Natural killer cell (primary cell): ENCODE measurements at regions not wholly inside any gene's neighbourhood (a gene's known extent, or its start where the extent isn't known, plus 50 kb on each side); places are given as distances from the start of the nearest gene placed in this dataset.

ENCODE experiments used
- ATAC-seq, 3 donors: fragments of 150-1000 bp in 2 of 3; fragments of 200-7000 bp in 1 of 3; cut with Tn5 transposase; 1 replicate in 1 of 3; 2 replicates in 2 of 3; pipeline ENCODE4 v1.10.0; 2021; ENCODE audit warnings: mild to moderate bottlenecking in 2 of 3, moderate library complexity in 2 of 3
- DNase-seq, 2 donors: peaks; one replicate each; pipeline versions ENCODE4 v3.0.0 to v3.0.0-alpha.2; 2013 to 2021; ENCODE audit warnings: mixed read lengths in 1 of 2
- H3K27ac ChIP-seq: one replicate; pipeline ENCODE4 v1.5.1; 2013; ENCODE audit warnings: mild to moderate bottlenecking, low read length
- H3K27me3 ChIP-seq: one replicate; pipeline ENCODE4 v1.6.1; 2013; ENCODE audit warnings: low read length; ENCODE audit not compliant: control insufficient read depth, insufficient read depth
- H3K36me3 ChIP-seq: one replicate; pipeline ENCODE4 v1.6.1; 2013; ENCODE audit warnings: low read length; ENCODE audit not compliant: control insufficient read depth, insufficient read depth
- H3K4me1 ChIP-seq: one replicate; pipeline ENCODE4 v1.6.1; 2013; ENCODE audit warnings: low read length; ENCODE audit not compliant: control insufficient read depth, insufficient read depth
- H3K4me3 ChIP-seq: one replicate; pipeline ENCODE4 v1.5.1; 2013; ENCODE audit warnings: low read length
- H3K9me3 ChIP-seq: one replicate; pipeline ENCODE4 v1.6.1; 2013; ENCODE audit warnings: low read length; ENCODE audit not compliant: control insufficient read depth, insufficient read depth
- H3K27ac Mint-ChIP-seq, 2 donors: one replicate each; pipeline ENCODE4 v1.8.0; 2022; ENCODE audit warnings: mild to moderate bottlenecking in 2 of 2, mixed read lengths in 2 of 2, moderate library complexity in 1 of 2
- H3K27me3 Mint-ChIP-seq, 2 donors: one replicate each; pipeline ENCODE4 v1.8.0; 2022; ENCODE audit warnings: low read depth in 2 of 2, mixed read lengths in 2 of 2
- H3K36me3 Mint-ChIP-seq: one replicate; pipeline ENCODE4 v1.8.0; 2022; ENCODE audit warnings: mixed read lengths
- H3K4me1 Mint-ChIP-seq, 2 donors: one replicate each; pipeline ENCODE4 v1.8.0; 2022; ENCODE audit warnings: mixed read lengths in 2 of 2
- H3K4me3 Mint-ChIP-seq: one replicate; pipeline ENCODE4 v1.8.0; 2022; ENCODE audit warnings: mild to moderate bottlenecking, moderate library complexity, mixed read lengths
- H3K9me3 Mint-ChIP-seq, 2 donors: one replicate each; pipeline ENCODE4 v1.8.0; 2022; ENCODE audit warnings: mixed read lengths in 2 of 2
- CTCF ChIP-seq: fragments of 200-600 bp; IDR thresholded peaks from one replicate; pipeline ENCODE4 v1.8.0; 2022; ENCODE audit warnings: antibody characterized with exemption
- WGBS: methylation state at CpG from one replicate; pipeline ENCODE4 v1.1.7; 2013; ENCODE audit warnings: missing lambda C conversion rate; ENCODE audit not compliant: insufficient coverage; 5-methylcytosine and 5-hydroxymethylcytosine counted together
- intact Hi-C: fragments of 100-400 bp; cut with micrococcal nuclease; formaldehyde crosslinking; loops from one replicate; pipeline ENCODE4 v1.14.2; 2022

GRCh38 chr7:53473371-53473770, 437.9 kb downstream of the POM121L12 start:
- Mint-ChIP-seq H3K4me3 (no peak overlapping the region), H3K9me3 (peaks cover 14 to 19% of the 10 kb centered on the region in 2 donors), H3K27ac (no peak overlapping the region), H3K4me1 (no peaks in the 10 kb centered on the region), H3K27me3 (no peaks in the 10 kb centered on the region), H3K36me3 (peaks cover 24% of the 10 kb centered on the region)
- H3K4me1 ChIP-seq, result no peaks in the 10 kb centered on the region
- intact Hi-C loops, result no loop called here
- DNase-seq (no peak), ATAC-seq (no peak)
- H3K9me3 ChIP-seq, result peaks cover 8% of the 10 kb centered on the region
- H3K36me3 ChIP-seq, result no peaks in the 10 kb centered on the region
- no peak overlapping the region for H3K27ac ChIP-seq
- TF ChIP-seq CTCF, result no peak
- H3K4me3 ChIP-seq, result no peak overlapping the region
- no peaks in the 10 kb centered on the region for H3K27me3 ChIP-seq
- 67% methylated on average over 1 of the region's 1 CpG for WGBS

- Mint-ChIP-seq H3K36me3 (peaks cover 31% of the 10 kb centered on the region), H3K9me3 (peaks cover 18 to 24% of the 10 kb centered on the region in 2 donors)
- intact Hi-C loops, result no loop called here
These were observed 440.3 kb downstream of the POM121L12 start for GRCh38 chr7:53475776-53476175.

GRCh38 chr7:53476566-53476965, 441.1 kb downstream of the POM121L12 start:
- intact Hi-C loops, result no loop called here
- TF ChIP-seq CTCF, result no peak
- H3K4me3 ChIP-seq, result no peak overlapping the region
- H3K36me3 Mint-ChIP-seq, result peaks cover 31% of the 10 kb centered on the region
- no peaks in the 10 kb centered on the region for H3K4me1 ChIP-seq
- no peaks in the 10 kb centered on the region for H3K4me1 Mint-ChIP-seq
- no peaks in the 10 kb centered on the region for H3K27me3 ChIP-seq
- no peaks in the 10 kb centered on the region for H3K27me3 Mint-ChIP-seq
- no peak overlapping the region for H3K27ac ChIP-seq
- H3K9me3 ChIP-seq, result peaks cover 8% of the 10 kb centered on the region
- no peak for DNase-seq
- peaks cover 18 to 25% of the 10 kb centered on the region in 2 donors for H3K9me3 Mint-ChIP-seq
- no peak for ATAC-seq
- H3K4me3 Mint-ChIP-seq, result no peak overlapping the region
- no peak overlapping the region for H3K27ac Mint-ChIP-seq
- WGBS, result 92% methylated on average over 2 of the region's 3 CpGs
- no peaks in the 10 kb centered on the region for H3K36me3 ChIP-seq

More at GRCh38 chr7:53475776-53476175, 440.3 kb downstream of the POM121L12 start:
- H3K4me3 ChIP-seq, result no peak overlapping the region
- Mint-ChIP-seq H3K27me3 (no peaks in the 10 kb centered on the region), H3K4me1 (no peaks in the 10 kb centered on the region), H3K4me3 (no peak overlapping the region), H3K27ac (no peak overlapping the region)
- peaks cover 8% of the 10 kb centered on the region for H3K9me3 ChIP-seq
- no peaks in the 10 kb centered on the region for H3K4me1 ChIP-seq
- H3K27me3 ChIP-seq, result no peaks in the 10 kb centered on the region
- ATAC-seq (no peak), DNase-seq (no peak)
- no peak overlapping the region for H3K27ac ChIP-seq
- no peak for TF ChIP-seq CTCF
- H3K36me3 ChIP-seq, result no peaks in the 10 kb centered on the region

GRCh38 chr7:53485354-53485753, 449.9 kb downstream of the POM121L12 start:
- Mint-ChIP-seq H3K27me3 (no peaks in the 10 kb centered on the region), H3K9me3 (peaks cover 20 to 37% of the 10 kb centered on the region in 2 donors), H3K36me3 (peaks cover 26% of the 10 kb centered on the region), H3K4me3 (no peak overlapping the region), H3K4me1 (no peaks in the 10 kb centered on the region), H3K27ac (no peak overlapping the region)
- TF ChIP-seq CTCF, result no peak
- H3K27me3 ChIP-seq, result no peaks in the 10 kb centered on the region
- no peak overlapping the region for H3K27ac ChIP-seq
- no peaks in the 10 kb centered on the region for H3K36me3 ChIP-seq
- WGBS, result 89% methylated on average over 4 of the region's 6 CpGs
- H3K4me1 ChIP-seq, result no peaks in the 10 kb centered on the region
- H3K9me3 ChIP-seq, result peaks cover 10% of the 10 kb centered on the region
- DNase-seq, result no peak
- no peak overlapping the region for H3K4me3 ChIP-seq
- intact Hi-C loops, result no loop called here
- no peak for ATAC-seq
